CD1c-positive myeloid dendritic cell (primary cell): ENCODE measurements at regions not wholly inside any gene's neighbourhood (a gene's known extent, or its start where the extent isn't known, plus 50 kb on each side); places are given as distances from the start of the nearest gene placed in this dataset.

Experiments used
- DNase-seq: peaks from one replicate; pipeline ENCODE4 v3.0.0-alpha.2; 2016; ENCODE audit errors: extremely low spot score

GRCh38 chr6:1201547-1202200 is 110.2 kb upstream of the FOXQ1 start:
- DNase-seq = no peak

- DNase-seq = no peak
These were observed 111.3 kb upstream of the FOXQ1 start for GRCh38 chr6:1200409-1201101.

GRCh38 chr6:1200081-1200408 is 111.9 kb upstream of the FOXQ1 start:
- DNase-seq = no peak

- no peak for DNase-seq
These were observed 114.6 kb upstream of the FOXQ1 start for GRCh38 chr6:1197309-1197708.

GRCh38 chr6:1191141-1191630 is 120.7 kb upstream of the FOXQ1 start:
- DNase-seq = no peak

GRCh38 chr6:1190366-1190765 is 121.5 kb upstream of the FOXQ1 start:
- DNase-seq = no peak

GRCh38 chr6:1188199-1188598 is 123.7 kb upstream of the FOXQ1 start:
- no peak for DNase-seq

- DNase-seq = no peak
These were observed 124.4 kb upstream of the FOXQ1 start for GRCh38 chr6:1187293-1188131.

GRCh38 chr6:1184318-1184717 is 127.6 kb upstream of the FOXQ1 start:
- no peak for DNase-seq

- DNase-seq = no peak
These were observed 129.0 kb upstream of the FOXQ1 start for GRCh38 chr6:1182722-1183521.

GRCh38 chr6:1181939-1182605 is 129.8 kb upstream of the FOXQ1 start:
- no peak for DNase-seq

DNA sequence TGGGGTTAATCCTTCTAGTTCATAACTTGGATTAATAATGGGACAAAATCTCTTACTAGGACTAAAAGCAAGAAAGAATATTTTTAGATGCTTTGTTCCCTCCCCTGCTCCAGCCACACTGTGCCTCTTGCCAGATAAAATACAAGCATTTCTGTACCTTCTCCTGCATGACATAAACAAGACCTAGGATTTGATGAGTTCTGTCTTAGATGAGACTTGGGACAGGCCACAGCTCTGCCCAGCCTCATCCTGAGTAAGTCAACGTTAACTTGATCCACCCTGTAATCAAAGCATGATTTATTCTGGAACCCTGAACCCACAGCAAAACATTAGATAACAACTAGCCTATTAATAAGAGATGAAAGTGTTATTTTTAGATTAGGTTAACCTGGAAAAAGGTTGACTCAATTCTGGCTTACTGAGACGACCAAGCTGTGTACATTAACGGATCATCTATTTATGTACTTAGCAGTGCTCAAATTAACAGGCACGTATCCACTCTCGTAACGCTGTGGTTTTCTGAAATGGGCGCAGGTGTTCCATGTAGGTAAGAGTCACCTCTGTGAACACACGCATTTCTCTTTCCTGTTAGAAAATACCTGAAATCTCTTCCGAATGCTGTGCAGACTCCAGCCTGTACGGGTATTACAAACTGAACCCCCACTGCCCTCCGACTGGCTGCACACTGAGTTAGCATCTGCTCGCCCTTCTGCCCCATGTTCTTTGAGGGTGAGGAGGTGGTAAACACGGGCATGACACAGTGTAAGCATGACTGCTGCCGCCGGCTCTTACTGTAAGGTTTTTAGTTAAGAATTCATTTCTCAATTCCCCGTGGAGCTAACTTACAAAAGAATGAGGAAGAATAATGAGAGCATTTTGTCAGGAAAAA is 132.1 kb upstream of the FOXQ1 start:
- DNase-seq = no peak

DNA sequence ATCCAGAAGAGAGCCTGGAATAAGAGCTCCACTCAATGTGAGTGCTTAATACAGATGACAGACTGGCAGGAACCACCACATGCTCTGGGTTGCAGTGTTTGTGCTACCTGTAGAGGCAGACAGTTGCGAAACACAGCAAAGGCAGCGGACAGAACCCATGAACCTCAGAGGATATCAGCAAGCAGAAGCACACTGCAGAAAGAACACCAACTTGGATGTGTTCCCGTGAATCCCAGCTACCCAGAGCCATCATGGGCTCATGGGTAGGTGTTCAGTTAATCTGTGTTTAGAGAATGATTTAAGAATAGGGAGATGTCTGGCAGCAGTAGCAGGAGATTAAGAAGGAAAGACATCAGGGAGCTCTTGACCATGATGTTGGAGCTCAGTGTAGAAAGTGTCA is 133.3 kb upstream of the FOXQ1 start:
- DNase-seq = no peak

GRCh38 chr6:1176567-1176966 is 135.3 kb upstream of the FOXQ1 start:
- no peak for DNase-seq

DNA sequence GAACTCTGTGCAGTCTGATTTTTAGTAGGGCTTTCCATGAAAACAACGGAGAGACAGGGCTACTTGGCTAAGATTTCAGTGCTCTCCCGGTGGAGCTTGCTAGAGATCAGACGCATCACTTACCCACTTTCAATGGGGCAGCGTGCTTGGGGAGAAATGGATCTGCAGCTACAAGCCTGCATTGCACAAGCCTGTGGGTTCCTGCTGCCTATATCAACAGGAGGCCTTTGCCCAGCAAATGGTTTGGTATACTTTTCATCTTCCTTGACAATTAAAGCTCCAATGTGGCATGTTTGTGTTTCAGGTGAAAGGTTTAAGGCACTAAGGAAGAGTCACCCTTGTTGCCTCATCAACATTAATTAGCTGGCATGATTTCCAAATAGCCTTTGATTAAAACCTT is 136.0 kb upstream of the FOXQ1 start:
- no peak for DNase-seq

DNA sequence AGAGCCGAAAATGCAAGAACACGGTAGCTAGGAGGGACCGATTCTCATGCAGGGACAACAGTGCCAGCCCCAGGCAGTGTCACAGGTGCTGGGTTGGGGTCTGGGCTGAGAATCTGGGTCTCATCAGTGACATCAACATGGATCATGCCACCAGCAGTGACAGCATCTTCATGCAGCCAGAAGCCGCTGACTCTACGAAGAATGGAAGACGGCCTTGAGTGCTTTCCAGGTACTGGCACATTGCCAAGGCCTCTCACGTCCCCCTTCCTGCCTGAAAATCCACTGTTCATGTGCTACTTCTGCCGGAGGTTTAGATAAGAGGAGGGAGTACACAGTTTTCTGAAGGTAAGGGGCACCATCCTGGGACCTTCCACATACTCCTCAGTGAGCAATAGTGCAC is 141.1 kb upstream of the FOXQ1 start:
- no peak for DNase-seq

DNA sequence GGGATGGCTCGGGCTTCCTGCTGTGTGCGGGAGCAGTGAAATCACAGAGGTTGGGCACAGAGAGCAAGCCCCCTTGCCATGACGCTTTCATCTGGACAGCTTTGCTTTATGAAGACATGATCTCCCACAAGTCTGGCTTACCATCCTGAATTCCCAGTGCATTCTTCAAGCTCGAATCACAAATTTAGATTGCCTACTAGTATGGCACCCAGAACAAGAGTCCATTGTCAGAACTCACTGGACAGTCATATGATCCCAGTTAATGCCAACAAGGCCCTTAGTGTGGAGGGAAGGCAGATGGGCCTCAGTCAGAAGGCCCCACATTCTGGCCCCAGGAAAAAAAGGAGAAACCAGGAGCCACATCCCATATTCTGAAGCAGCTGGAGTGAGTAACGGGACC is 147.3 kb upstream of the FOXQ1 start:
- DNase-seq = no peak

DNA sequence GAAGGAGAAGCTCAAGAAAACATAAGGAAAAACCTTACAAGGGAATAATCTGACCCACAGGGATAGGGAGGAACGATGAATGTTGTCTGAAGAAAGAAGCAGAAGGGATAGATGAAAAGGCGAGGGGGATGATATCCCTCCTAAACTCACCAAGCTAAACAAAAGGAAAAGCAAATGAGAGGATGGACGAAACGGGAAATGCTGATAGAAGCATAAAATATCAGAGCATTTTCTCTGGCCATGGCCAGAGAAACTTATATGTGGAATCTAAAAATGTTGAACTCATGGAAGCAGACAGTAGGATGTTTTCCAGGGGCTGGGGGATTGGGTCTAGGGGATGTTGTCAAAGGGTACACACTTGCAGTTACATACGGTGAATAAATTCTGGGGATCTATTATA is 148.4 kb upstream of the FOXQ1 start:
- DNase-seq = no peak

DNA sequence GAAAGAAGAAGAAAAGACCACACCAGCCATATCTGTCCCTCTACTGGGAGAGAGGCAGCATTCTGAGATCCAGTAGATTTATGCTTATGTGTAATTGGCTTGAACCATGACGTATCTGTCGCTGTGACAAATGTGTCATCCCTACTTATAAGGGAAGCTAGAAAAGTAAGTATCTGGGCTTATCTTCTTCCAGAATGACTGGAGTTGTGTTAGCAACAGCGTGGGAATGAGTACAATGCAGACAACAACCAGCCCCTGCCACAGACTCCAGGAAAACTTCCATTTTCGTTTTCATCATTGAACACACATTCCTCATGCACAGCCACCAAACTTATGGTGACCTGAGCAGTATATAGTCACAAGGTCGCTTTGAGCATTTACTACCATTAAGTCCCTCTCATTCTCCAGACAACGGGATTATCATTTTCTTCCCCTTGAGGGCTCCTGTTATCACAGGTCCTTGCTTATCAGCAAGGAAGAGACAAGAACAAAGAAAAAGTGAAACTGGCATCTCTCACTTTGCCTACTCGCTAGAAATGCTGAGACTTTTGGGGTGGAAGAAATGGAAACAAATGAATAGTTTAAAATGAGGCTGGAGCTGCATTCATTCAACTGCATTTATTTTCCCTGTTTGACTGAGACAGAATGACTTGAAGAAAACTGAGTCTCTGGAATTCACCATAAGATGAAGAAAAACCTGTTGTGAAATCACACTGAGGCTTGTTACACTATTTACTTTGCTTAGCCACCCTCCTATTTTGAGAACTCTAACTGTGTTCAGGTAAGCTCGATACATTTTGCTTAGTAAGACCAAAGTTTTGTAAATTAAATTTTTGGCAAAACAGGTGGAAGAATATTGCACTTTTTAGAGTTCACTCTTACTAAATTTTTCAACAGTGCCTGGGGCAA is 149.3 kb upstream of the FOXQ1 start:
- no peak for DNase-seq
